CD4-positive, alpha-beta memory T cell (primary cell): ENCODE measurements at regions not wholly inside any gene's neighbourhood (a gene's known extent, or its start where the extent isn't known, plus 50 kb on each side); places are given as distances from the start of the nearest gene placed in this dataset.
A peak's percentile ranks its signal among the peaks of the same experiment; 100 is the strongest.

Source experiments
- CTCF ChIA-PET: fragments of 350-600 bp; sonication (Branson Sonifier 250); formaldehyde crosslinking; loops from one replicate; lab custom pipeline; 2021; ENCODE audit warnings: inconsistent platforms; ENCODE audit not compliant: partially characterized antibody; lab: Charles Lee
- POLR2A ChIA-PET: fragments of 350-600 bp; sonication (Branson Sonifier 250); formaldehyde crosslinking; loops from one replicate; lab custom pipeline; 2021; ENCODE audit not compliant: partially characterized antibody; lab: Charles Lee
- DNase-seq, 5 donors: peaks; one replicate each; pipeline versions ENCODE4 v3.0.0 to v3.0.0-alpha.2; 2020 to 2022; ENCODE audit warnings: mixed read lengths in 1 of 5
- H3K27ac ChIP-seq: one replicate; pipeline ENCODE4 v1.7.0; 2013; ENCODE audit warnings: low read depth, low read length
- H3K27me3 ChIP-seq: 2 replicates; pipeline ENCODE4 v1.7.0; 2013; ENCODE audit warnings: mild to moderate bottlenecking, low read length, moderate library complexity; ENCODE audit not compliant: insufficient read depth
- H3K36me3 ChIP-seq: 2 replicates; pipeline ENCODE4 v1.7.0; 2013; ENCODE audit warnings: mild to moderate bottlenecking, low read length, moderate library complexity; ENCODE audit not compliant: insufficient read depth
- H3K4me1 ChIP-seq: 2 replicates; pipeline ENCODE4 v1.7.0; 2013; ENCODE audit warnings: mild to moderate bottlenecking, low read length, moderate library complexity; ENCODE audit not compliant: insufficient read depth
- H3K4me3 ChIP-seq, 2 donors: one replicate each; pipeline ENCODE4 v1.7.0; 2013; ENCODE audit warnings: low read length in 2 of 2, mild to moderate bottlenecking in 1 of 2
- H3K9me3 ChIP-seq, 2 donors: one replicate each; pipeline ENCODE4 v1.7.0; 2013; ENCODE audit warnings: low read length in 2 of 2, control low read depth in 1 of 2; ENCODE audit not compliant: control insufficient read depth in 1 of 2
- H3K27ac Mint-ChIP-seq, 7 donors: one replicate each; pipeline ENCODE4 v1.8.0; 2020 to 2021; ENCODE audit warnings: mixed read lengths in 7 of 7, mild to moderate bottlenecking in 6 of 7, inconsistent platforms in 3 of 7, moderate library complexity in 3 of 7
- H3K27me3 Mint-ChIP-seq, 2 donors: one replicate each; pipeline ENCODE4 v1.8.0; 2020 to 2021; ENCODE audit warnings: mixed read lengths in 2 of 2
- H3K36me3 Mint-ChIP-seq, 2 donors: one replicate each; pipeline ENCODE4 v1.8.0; 2020 to 2021; ENCODE audit warnings: mixed read lengths in 2 of 2, inconsistent platforms in 1 of 2, mild to moderate bottlenecking in 1 of 2
- H3K4me1 Mint-ChIP-seq, 4 donors: one replicate each; pipeline ENCODE4 v1.8.0; 2020 to 2021; ENCODE audit warnings: mixed read lengths in 4 of 4, mild to moderate bottlenecking in 1 of 4
- H3K4me3 Mint-ChIP-seq, 8 donors: one replicate each; pipeline ENCODE4 v1.8.0; 2020 to 2021; ENCODE audit warnings: mixed read lengths in 8 of 8, mild to moderate bottlenecking in 7 of 8, moderate library complexity in 6 of 8, inconsistent platforms in 3 of 8
- H3K9me3 Mint-ChIP-seq, 8 donors: one replicate each; pipeline ENCODE4 v1.8.0; 2020 to 2021; ENCODE audit warnings: mixed read lengths in 8 of 8, mild to moderate bottlenecking in 5 of 8, inconsistent platforms in 3 of 8, moderate library complexity in 1 of 8
- intact Hi-C: fragments of 100-400 bp; cut with micrococcal nuclease; formaldehyde crosslinking; loops from one replicate; pipeline ENCODE4 v1.15.1; 2023

- no peak for DNase-seq
- Mint-ChIP-seq H3K27me3 (peaks cover 3 to 11% of the 10 kb centered on the region in 2 donors), H3K27ac (no peak overlapping the region), H3K4me1 (no peaks in the 10 kb centered on the region), H3K9me3 (peaks cover 0 to 11% (median 5%) of the 10 kb centered on the region in 8 donors), H3K4me3 (no peak overlapping the region), H3K36me3 (no peaks in the 10 kb centered on the region)
- H3K27me3 ChIP-seq, result no peaks in the 10 kb centered on the region
- no peak overlapping the region for H3K27ac ChIP-seq
- intact Hi-C loops, result no loop called here
- H3K4me1 ChIP-seq, result no peaks in the 10 kb centered on the region
- ChIA-PET CTCF (interaction anchor here (1.3 kb wide), 1 partner anchor 23 kb away, joined by 3 read pairs; no protein-coding TSS in a partner anchor), POLR2A (no interaction called here)
- H3K36me3 ChIP-seq, result no peaks in the 10 kb centered on the region
- no peaks in the 10 kb centered on the region for H3K9me3 ChIP-seq
- no peak overlapping the region for H3K4me3 ChIP-seq
Measured at GRCh38 chr2:239763433-239764097, 261.6 kb downstream of the NDUFA10 start.

DNA sequence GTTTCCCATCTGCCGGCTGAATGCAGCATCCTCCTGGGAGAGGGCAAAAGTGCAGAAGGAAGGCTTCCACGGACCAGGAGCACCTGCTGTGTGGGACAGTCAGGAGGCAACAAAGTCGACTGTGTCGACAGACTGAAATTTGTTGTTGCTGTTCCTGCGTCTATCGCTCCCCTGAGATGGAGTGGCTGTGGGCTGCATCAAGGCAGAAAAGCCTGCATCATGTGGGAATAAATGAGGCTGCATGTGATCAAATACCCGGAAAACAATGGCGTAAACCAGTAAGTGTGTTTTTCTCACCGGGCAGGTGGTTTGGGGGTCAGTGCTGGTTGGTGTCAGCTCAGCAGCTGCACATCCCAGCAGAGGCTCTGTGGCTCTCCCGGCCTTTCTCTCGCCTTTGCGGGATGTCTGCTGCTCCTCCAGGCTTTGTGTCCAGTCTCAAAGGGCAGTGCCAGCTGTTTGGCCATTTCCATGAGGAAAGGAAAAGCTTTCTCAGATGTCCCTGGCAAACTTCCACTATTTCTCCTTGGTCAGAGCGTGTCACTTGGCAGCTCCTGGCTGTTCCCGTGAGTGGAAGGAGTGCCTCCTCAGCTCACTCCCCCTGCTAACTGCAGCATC, 262.4 kb downstream of the NDUFA10 start:
- Histone ChIP-seq H3K4me3 (no peak overlapping the region), H3K4me1 (no peaks in the 10 kb centered on the region), H3K36me3 (no peaks in the 10 kb centered on the region), H3K27ac (no peak overlapping the region), H3K27me3 (no peaks in the 10 kb centered on the region), H3K9me3 (no peaks in the 10 kb centered on the region)
- peaks cover 0 to 11% (median 5%) of the 10 kb centered on the region in 8 donors for H3K9me3 Mint-ChIP-seq
- DNase-seq, result no peak
- CTCF ChIA-PET, result no interaction called here
- intact Hi-C loops, result no loop called here
- H3K27ac Mint-ChIP-seq, result peak overlapping the region in 1 of 7 donors; percentile 76
- no peaks in the 10 kb centered on the region for H3K36me3 Mint-ChIP-seq
- H3K27me3 Mint-ChIP-seq, result peaks cover 3 to 7% of the 10 kb centered on the region in 2 donors
- POLR2A ChIA-PET, result no interaction called here
- H3K4me1 Mint-ChIP-seq, result peaks cover 0 to 3% (median under 1%) of the 10 kb centered on the region in 4 donors
- H3K4me3 Mint-ChIP-seq, result no peak overlapping the region

- H3K27me3 ChIP-seq, result no peaks in the 10 kb centered on the region
- ChIA-PET CTCF (no interaction called here), POLR2A (no interaction called here)
- no peak overlapping the region for H3K27ac ChIP-seq
- peaks cover 6 to 7% of the 10 kb centered on the region in 2 donors for H3K27me3 Mint-ChIP-seq
- H3K4me1 ChIP-seq, result peaks cover 2% of the 10 kb centered on the region
- H3K9me3 Mint-ChIP-seq, result peaks cover 0 to 11% (median 5%) of the 10 kb centered on the region in 8 donors
- no peak for DNase-seq
- H3K4me3 Mint-ChIP-seq, result no peak overlapping the region
- no peaks in the 10 kb centered on the region for H3K36me3 Mint-ChIP-seq
- intact Hi-C loops, result no loop called here
- no peak overlapping the region for H3K27ac Mint-ChIP-seq
- no peak overlapping the region for H3K4me3 ChIP-seq
- no peaks in the 10 kb centered on the region for H3K9me3 ChIP-seq
- peaks cover 2 to 7% (median 4%) of the 10 kb centered on the region in 4 donors for H3K4me1 Mint-ChIP-seq
- H3K36me3 ChIP-seq, result no peaks in the 10 kb centered on the region
Measured at GRCh38 chr2:239762106-239762505, 263.0 kb downstream of the NDUFA10 start.

DNA sequence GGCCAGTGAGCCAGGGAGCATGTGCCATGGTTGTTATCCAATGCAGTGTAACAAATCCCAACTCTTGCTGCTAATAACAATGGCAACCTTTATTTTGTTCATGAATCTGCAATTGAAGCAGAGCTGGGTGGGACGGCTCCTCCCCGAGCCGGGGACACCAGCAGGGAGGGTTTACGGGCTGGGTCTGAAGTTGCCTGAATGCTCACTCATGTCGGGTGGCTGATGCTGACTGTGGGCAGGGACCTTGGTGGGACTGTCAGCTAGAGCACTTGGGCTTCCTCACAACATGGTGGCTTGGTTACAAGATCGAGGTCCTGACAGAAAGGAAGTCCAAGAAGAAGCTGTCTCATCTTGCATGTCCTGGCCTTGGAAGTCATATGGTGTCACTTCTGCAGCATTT, 264.5 kb downstream of the NDUFA10 start:
- Histone ChIP-seq H3K4me3 (no peak overlapping the region), H3K4me1 (peaks cover 7% of the 10 kb centered on the region), H3K9me3 (no peaks in the 10 kb centered on the region), H3K36me3 (no peaks in the 10 kb centered on the region), H3K27me3 (no peaks in the 10 kb centered on the region), H3K27ac (no peak overlapping the region)
- intact Hi-C loops, result no loop called here
- peaks cover 2 to 13% (median 9%) of the 10 kb centered on the region in 4 donors for H3K4me1 Mint-ChIP-seq
- CTCF ChIA-PET, result no interaction called here
- no peak overlapping the region for H3K27ac Mint-ChIP-seq
- no peak for DNase-seq
- POLR2A ChIA-PET, result no interaction called here
- H3K9me3 Mint-ChIP-seq, result peaks cover 0 to 11% (median 5%) of the 10 kb centered on the region in 8 donors
- H3K4me3 Mint-ChIP-seq, result no peak overlapping the region
- H3K27me3 Mint-ChIP-seq, result peaks cover 6 to 8% of the 10 kb centered on the region in 2 donors
- H3K36me3 Mint-ChIP-seq, result no peaks in the 10 kb centered on the region

DNA sequence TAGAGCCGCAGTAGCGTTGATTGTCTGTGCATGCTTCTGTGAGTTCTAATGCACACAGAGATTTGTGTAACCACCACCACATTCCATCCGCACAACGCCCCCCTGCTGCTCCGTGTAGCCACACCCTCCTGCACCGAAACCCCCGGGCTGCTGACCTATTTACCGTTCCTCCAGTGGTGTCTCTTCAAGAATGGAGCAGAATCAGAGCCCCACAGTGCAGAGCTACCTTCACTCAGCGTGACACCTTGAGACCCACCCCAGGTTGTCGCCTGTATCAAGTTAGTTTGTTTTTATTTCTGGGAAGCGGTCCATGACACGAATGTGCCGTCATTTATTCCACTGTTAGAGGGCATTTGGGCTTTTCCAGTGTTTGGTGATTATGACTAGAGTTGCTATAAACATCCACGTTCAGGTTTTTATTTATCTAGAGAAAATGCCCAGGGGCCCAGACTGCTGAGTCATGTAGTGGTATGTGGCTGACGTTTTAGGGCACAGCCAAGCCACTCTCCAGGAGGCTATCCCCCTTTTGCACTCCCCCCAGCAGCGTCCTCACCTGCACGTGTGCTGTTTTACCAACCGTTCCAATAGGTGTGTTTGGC, 266.8 kb downstream of the NDUFA10 start:
- Mint-ChIP-seq H3K27me3 (peaks cover 6 to 8% of the 10 kb centered on the region in 2 donors), H3K4me1 (peaks cover 2 to 13% (median 9%) of the 10 kb centered on the region in 4 donors), H3K9me3 (peaks cover 0 to 11% (median 7%) of the 10 kb centered on the region in 8 donors), H3K27ac (no peak overlapping the region), H3K4me3 (no peak overlapping the region), H3K36me3 (no peaks in the 10 kb centered on the region)
- CTCF ChIA-PET, result no interaction called here
- H3K4me3 ChIP-seq, result no peak overlapping the region
- no peaks in the 10 kb centered on the region for H3K27me3 ChIP-seq
- no peaks in the 10 kb centered on the region for H3K36me3 ChIP-seq
- intact Hi-C loops, result no loop called here
- no peak for DNase-seq
- POLR2A ChIA-PET, result no interaction called here
- no peak overlapping the region for H3K27ac ChIP-seq
- H3K9me3 ChIP-seq, result no peaks in the 10 kb centered on the region
- H3K4me1 ChIP-seq, result peaks cover 7% of the 10 kb centered on the region

DNA sequence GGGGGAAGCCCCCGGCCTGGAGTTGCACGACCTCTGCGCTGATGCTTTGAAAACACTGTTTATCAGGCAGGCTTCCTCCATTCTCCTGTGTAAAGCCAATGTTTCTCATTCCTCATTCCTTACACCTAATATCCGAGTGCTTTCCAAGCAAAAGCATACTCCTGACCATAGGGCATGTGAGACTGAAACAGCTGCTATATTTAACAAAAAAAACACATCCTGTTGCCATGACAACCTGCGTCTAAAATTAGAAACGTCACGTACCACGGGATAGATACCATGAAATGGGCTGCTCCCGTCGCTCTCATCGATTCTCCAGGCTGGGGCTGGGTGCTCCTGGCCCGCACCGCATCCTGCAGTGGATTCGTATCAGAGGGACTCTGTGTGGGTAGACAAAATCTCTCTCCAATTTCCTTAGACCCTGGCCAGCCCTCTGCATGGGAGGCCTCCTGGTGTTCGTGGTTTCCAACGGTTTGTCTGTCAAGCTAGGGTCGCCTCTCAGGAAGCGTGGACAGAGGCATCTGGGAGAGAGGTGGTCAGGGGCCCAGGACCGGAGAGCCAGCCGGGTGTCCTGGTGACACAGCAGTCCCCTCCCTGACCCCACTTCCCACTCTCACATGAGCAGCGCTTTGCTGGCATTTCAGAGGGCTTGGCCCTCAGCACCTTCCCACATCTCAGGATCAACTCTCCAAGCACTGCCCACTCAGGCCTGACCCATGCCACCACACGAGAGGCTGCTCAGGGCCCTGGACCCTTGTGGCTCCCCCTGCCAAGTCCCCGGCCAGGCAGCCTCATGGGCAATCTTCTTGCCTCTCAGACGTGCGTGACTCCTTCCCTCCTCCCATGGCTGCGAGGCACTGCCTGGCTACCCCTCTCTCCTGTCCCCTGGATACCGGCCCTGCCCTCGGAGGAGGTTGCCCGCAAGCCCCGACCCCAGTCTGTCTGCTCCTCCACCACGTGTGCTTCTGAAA, 268.1 kb downstream of the NDUFA10 start:
- H3K36me3 ChIP-seq, result no peaks in the 10 kb centered on the region
- intact Hi-C loops, result no loop called here
- no peak overlapping the region for H3K4me3 ChIP-seq
- H3K4me3 Mint-ChIP-seq, result no peak overlapping the region
- H3K9me3 ChIP-seq, result no peaks in the 10 kb centered on the region
- peaks cover 3 to 8% of the 10 kb centered on the region in 2 donors for H3K27me3 Mint-ChIP-seq
- H3K4me1 Mint-ChIP-seq, result peaks cover 4 to 16% (median 11%) of the 10 kb centered on the region in 4 donors
- peak in 2 of 5 donors; percentile 8 to 14 for DNase-seq
- H3K27me3 ChIP-seq, result no peaks in the 10 kb centered on the region
- peaks cover 9% of the 10 kb centered on the region for H3K4me1 ChIP-seq
- no peaks in the 10 kb centered on the region for H3K36me3 Mint-ChIP-seq
- H3K27ac Mint-ChIP-seq, result peak overlapping the region in 1 of 7 donors; percentile 65
- no peak overlapping the region for H3K27ac ChIP-seq
- H3K9me3 Mint-ChIP-seq, result peaks cover 0 to 11% (median 7%) of the 10 kb centered on the region in 8 donors
- ChIA-PET POLR2A (no interaction called here), CTCF (no interaction called here)
